ENCODE measurements at regions not wholly inside any gene's neighbourhood (a gene's known extent, or its start where the extent isn't known, plus 50 kb on each side); places are given as distances from the start of the nearest gene placed in this dataset.

GRCh38 chr3:175865724-175866123 is 1006.6 kb downstream of the NAALADL2 start:
- DNase-seq (ENCODE audit: low read depth in 2 of 2) = no peak

- DNase-seq (ENCODE audit: low read depth in 2 of 2) = no peak
Observed at GRCh38 chr3:175861916-175862315, 1002.8 kb downstream of the NAALADL2 start.
